Neural crest cell (in vitro differentiated cells): ENCODE measurements at regions not wholly inside any gene's neighbourhood (a gene's known extent, or its start where the extent isn't known, plus 50 kb on each side); places are given as distances from the start of the nearest gene placed in this dataset.

Source experiments
- DNase-seq: peaks from one replicate; pipeline ENCODE4 v3.0.0; 2021; ENCODE audit warnings: low read depth, mixed read lengths, low spot score
- H3K27ac Mint-ChIP-seq: one replicate; pipeline ENCODE4 v1.8.0; 2021; ENCODE audit warnings: mild to moderate bottlenecking, mixed read lengths; ENCODE audit not compliant: unreplicated experiment
- H3K27me3 Mint-ChIP-seq: 2 replicates; pipeline ENCODE4 v1.8.0; 2021; ENCODE audit warnings: low read depth, mild to moderate bottlenecking, mixed read lengths
- H3K36me3 Mint-ChIP-seq: 2 replicates; pipeline ENCODE4 v1.8.0; 2021; ENCODE audit warnings: low read depth, mild to moderate bottlenecking, mixed read lengths
- H3K4me1 Mint-ChIP-seq: 2 replicates; pipeline ENCODE4 v1.8.0; 2021; ENCODE audit warnings: mixed read lengths
- H3K4me3 Mint-ChIP-seq: one replicate; pipeline ENCODE4 v1.8.0; 2021; ENCODE audit warnings: mild to moderate bottlenecking, mixed read lengths
- H3K9me3 Mint-ChIP-seq: 2 replicates; pipeline ENCODE4 v1.8.0; 2021; ENCODE audit warnings: mixed read lengths
- TF ChIP-seq, protein P1 (sequence below): fragments of 200-600 bp; sonication (generic); conservative IDR thresholded peaks from 2 replicates; pipeline ENCODE4 v1.5.0; 2021; ENCODE audit warnings: antibody characterized with exemption, mild to moderate bottlenecking

DNA sequence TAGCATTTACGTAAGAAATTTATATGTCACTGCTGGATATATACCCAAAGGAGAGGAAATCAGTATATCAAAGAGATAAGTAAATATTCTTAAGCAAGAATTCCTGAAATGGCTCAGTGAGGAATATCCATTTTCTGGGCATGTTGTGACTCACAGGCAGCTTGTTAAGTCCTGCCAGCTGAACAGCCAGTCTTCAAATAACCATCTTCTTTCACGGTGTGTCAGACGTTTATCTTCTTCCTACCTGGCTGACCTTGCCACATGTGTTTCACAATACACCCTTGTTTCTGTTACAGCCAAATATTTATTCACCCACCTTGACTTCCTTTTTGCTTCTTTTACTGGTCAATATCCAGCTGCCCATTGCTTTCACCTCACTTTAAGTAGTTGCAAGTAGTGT, 648.1 kb downstream of the ANKRD7 start:
- Mint-ChIP-seq H3K4me1 (no peaks in the 10 kb centered on the region), H3K27ac (no peak overlapping the region), H3K27me3 (no peaks in the 10 kb centered on the region), H3K36me3 (no peaks in the 10 kb centered on the region), H3K9me3 (no peaks in the 10 kb centered on the region), H3K4me3 (no peak overlapping the region)
- TF ChIP-seq, protein P1, sequence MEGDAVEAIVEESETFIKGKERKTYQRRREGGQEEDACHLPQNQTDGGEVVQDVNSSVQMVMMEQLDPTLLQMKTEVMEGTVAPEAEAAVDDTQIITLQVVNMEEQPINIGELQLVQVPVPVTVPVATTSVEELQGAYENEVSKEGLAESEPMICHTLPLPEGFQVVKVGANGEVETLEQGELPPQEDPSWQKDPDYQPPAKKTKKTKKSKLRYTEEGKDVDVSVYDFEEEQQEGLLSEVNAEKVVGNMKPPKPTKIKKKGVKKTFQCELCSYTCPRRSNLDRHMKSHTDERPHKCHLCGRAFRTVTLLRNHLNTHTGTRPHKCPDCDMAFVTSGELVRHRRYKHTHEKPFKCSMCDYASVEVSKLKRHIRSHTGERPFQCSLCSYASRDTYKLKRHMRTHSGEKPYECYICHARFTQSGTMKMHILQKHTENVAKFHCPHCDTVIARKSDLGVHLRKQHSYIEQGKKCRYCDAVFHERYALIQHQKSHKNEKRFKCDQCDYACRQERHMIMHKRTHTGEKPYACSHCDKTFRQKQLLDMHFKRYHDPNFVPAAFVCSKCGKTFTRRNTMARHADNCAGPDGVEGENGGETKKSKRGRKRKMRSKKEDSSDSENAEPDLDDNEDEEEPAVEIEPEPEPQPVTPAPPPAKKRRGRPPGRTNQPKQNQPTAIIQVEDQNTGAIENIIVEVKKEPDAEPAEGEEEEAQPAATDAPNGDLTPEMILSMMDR, result no peak
- no peak for DNase-seq

DNA sequence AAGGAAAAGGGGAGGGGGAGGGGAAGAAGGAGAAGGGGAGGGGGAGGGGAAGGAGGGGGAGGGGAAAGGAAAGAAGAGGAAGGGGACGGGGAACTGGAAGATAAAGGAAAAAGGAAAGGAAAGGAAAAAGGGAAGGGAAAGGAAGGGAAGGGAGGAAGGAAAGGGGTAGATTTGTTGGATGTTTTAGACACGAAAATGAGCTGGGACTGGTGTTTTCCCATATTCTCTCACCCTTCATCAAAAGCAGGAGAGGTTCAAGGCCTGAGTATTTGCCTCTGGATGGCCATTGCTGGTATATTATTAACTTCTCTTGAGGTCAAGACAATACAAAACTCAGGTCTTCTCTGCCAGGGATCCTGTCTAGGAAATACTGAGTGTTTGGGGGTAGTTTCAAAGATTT, 652.7 kb downstream of the ANKRD7 start:
- no peak overlapping the region for H3K4me3 Mint-ChIP-seq
- TF ChIP-seq, protein P1, result no peak
- no peaks in the 10 kb centered on the region for H3K4me1 Mint-ChIP-seq
- no peaks in the 10 kb centered on the region for H3K27me3 Mint-ChIP-seq
- H3K27ac Mint-ChIP-seq, result no peak overlapping the region
- H3K36me3 Mint-ChIP-seq, result no peaks in the 10 kb centered on the region
- no peak for DNase-seq
- H3K9me3 Mint-ChIP-seq, result no peaks in the 10 kb centered on the region

DNA sequence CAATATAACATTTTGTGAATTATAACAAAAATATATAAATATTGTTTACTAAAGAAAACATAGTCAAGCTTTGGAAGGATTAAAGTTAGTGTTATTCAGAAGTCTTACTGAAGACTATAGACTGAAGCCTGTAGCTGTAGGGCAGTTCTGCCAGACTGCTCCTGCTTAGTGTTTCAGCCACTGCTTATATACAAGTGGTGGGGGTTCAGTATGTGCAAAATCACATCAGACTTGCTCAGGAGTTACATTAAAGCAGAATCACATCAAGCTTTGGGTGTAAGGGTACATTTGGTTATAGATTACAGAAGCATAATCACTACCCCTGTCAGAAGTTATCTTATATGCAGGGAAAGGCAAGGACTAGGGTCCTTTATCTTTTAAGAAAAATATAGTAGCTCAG, 653.8 kb downstream of the ANKRD7 start:
- TF ChIP-seq, protein P1, result no peak
- Mint-ChIP-seq H3K4me3 (no peak overlapping the region), H3K27ac (no peak overlapping the region), H3K27me3 (no peaks in the 10 kb centered on the region), H3K36me3 (no peaks in the 10 kb centered on the region), H3K9me3 (no peaks in the 10 kb centered on the region), H3K4me1 (peaks cover 3% of the 10 kb centered on the region)
- DNase-seq, result no peak

DNA sequence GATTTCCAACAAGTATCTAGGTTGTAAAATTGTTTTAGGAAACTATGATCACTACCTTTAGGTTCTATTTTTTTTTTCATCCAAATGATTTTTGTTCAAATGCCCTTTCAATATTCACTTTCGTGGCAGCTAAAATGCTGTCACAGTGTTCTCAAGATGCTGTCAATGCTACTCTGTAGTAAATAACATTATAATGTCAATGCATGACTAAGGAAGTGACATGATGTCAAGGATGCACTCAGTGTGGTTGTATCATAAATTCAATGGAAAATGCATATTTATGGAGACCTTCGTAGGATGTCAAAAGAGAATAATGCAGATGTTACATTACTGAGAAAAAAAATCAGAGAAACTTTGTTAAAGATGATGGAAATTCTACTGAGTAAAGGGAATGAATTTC, 673.8 kb downstream of the ANKRD7 start:
- no peaks in the 10 kb centered on the region for H3K27me3 Mint-ChIP-seq
- DNase-seq, result no peak
- no peaks in the 10 kb centered on the region for H3K36me3 Mint-ChIP-seq
- H3K4me3 Mint-ChIP-seq, result no peak overlapping the region
- no peaks in the 10 kb centered on the region for H3K4me1 Mint-ChIP-seq
- TF ChIP-seq, protein P1, result no peak
- no peaks in the 10 kb centered on the region for H3K9me3 Mint-ChIP-seq
- no peak overlapping the region for H3K27ac Mint-ChIP-seq

DNA sequence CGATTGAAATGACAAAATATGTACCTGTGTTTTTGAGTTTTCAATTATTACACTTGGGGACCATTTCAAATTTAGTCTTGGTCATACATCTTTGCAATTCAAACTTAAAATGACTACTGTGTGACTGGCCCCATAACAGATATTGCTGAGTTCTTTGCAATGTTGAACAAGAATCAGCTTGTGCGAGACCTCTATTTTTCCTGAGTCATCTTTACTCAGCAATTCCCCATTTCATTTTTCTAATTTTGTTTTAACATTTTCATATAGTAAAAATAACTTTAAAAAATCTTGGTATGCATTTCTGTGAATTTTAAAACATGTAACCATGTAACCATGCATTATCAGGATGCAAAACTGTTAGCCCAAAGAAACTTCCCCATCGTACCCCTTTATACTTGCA, 678.1 kb downstream of the ANKRD7 start:
- TF ChIP-seq, protein P1, result no peak
- H3K27ac Mint-ChIP-seq, result no peak overlapping the region
- no peak for DNase-seq
- no peaks in the 10 kb centered on the region for H3K36me3 Mint-ChIP-seq
- H3K9me3 Mint-ChIP-seq, result no peaks in the 10 kb centered on the region
- H3K4me3 Mint-ChIP-seq, result no peak overlapping the region
- no peaks in the 10 kb centered on the region for H3K4me1 Mint-ChIP-seq
- no peaks in the 10 kb centered on the region for H3K27me3 Mint-ChIP-seq
